H1 (cell line): ENCODE measurements at regions not wholly inside any gene's neighbourhood (a gene's known extent, or its start where the extent isn't known, plus 50 kb on each side); places are given as distances from the start of the nearest gene placed in this dataset.

Source experiments
- CTCF ChIA-PET: fragments of 300-600 bp; sonication (Branson Sonifier 250); formaldehyde crosslinking; loops from one replicate; lab custom pipeline; 2021; ENCODE audit not compliant: partially characterized antibody; lab: Charles Lee
- POLR2A ChIA-PET: fragments of 300-600 bp; sonication (Branson Sonifier 250); formaldehyde crosslinking; loops from one replicate; lab custom pipeline; 2021; ENCODE audit warnings: inconsistent platforms; ENCODE audit not compliant: partially characterized antibody; lab: Charles Lee
- DNase-seq, 2 experiments: peaks; one replicate each; pipeline versions ENCODE4 v3.0.0 to v3.0.0-alpha.2; 2010 to 2022; ENCODE audit warnings: low spot score in 2 of 2, low read depth in 1 of 2, mixed read lengths in 1 of 2
- FAIRE-seq: peaks from 2 replicates; lab custom pipeline; 2011; peaks lifted over from hg19 to GRCh38; lab: Jason Lieb, UNC
- H2AFZ ChIP-seq: 2 replicates; pipeline ENCODE4 v1.8.1; 2012; ENCODE audit warnings: low read length, inconsistent platforms
- H2AK5ac ChIP-seq: 2 replicates; pipeline ENCODE4 v1.6.1; 2013; ENCODE audit warnings: low read depth, low read length
- H2BK120ac ChIP-seq: replicated peaks from 2 replicates; pipeline ENCODE3; 2013; ENCODE audit warnings: low read depth, low read length, inconsistent platforms
- H2BK12ac ChIP-seq: 2 replicates; pipeline ENCODE4 v1.6.1; 2013; ENCODE audit warnings: low read depth, low read length
- H2BK15ac ChIP-seq: 2 replicates; pipeline ENCODE4 v1.6.1; 2013; ENCODE audit warnings: low read length
- H2BK20ac ChIP-seq: 2 replicates; pipeline ENCODE4 v1.6.1; 2013; ENCODE audit warnings: low read length
- H2BK5ac ChIP-seq: 2 replicates; pipeline ENCODE4 v1.6.1; 2013; ENCODE audit warnings: low read depth, low read length
- H3K14ac ChIP-seq: 2 replicates; pipeline ENCODE4 v1.6.1; 2013; ENCODE audit warnings: inconsistent platforms; ENCODE audit not compliant: insufficient read length
- H3K18ac ChIP-seq: 2 replicates; pipeline ENCODE4 v1.6.1; 2013; ENCODE audit warnings: low read length; ENCODE audit errors: extremely low read depth
- H3K23ac ChIP-seq: 2 replicates; pipeline ENCODE4 v1.6.1; 2013; ENCODE audit warnings: inconsistent platforms; ENCODE audit not compliant: insufficient read length
- H3K23me2 ChIP-seq: 2 replicates; pipeline ENCODE4 v1.6.1; 2013; ENCODE audit warnings: low read depth, low read length
- H3K27ac ChIP-seq: 2 replicates; pipeline ENCODE4 v1.6.1; 2011; ENCODE audit warnings: low read depth, low read length, inconsistent platforms
- H3K27me3 ChIP-seq, 4 experiments: replicated peaks in 1 of 4; 1 replicate in 1 of 4; 2 replicates in 3 of 4; pipeline versions ENCODE4 v1.6.1 to v1.8.1; 2011 to 2013; ENCODE audit warnings: low read length in 3 of 4, mild to moderate bottlenecking in 3 of 4, inconsistent platforms in 2 of 4, mixed read lengths in 2 of 4, moderate library complexity in 1 of 4; ENCODE audit not compliant: control insufficient read depth in 3 of 4, insufficient read depth in 3 of 4; ENCODE audit errors: extremely low read depth in 1 of 4
- H3K36me3 ChIP-seq, 4 experiments: 2 replicates each; pipeline versions ENCODE4 v1.6.1 to v1.8.1; 2011 to 2013; ENCODE audit warnings: mild to moderate bottlenecking in 4 of 4, low read length in 3 of 4, moderate library complexity in 2 of 4, control low read depth in 1 of 4, inconsistent platforms in 1 of 4; ENCODE audit not compliant: insufficient read depth in 4 of 4, control insufficient read depth in 2 of 4
- H3K4ac ChIP-seq: replicated peaks from 2 replicates; pipeline ENCODE3; 2013; ENCODE audit warnings: low read length, low read depth, mixed read lengths, inconsistent platforms; ENCODE audit not compliant: insufficient read length
- H3K4me1 ChIP-seq, 4 experiments: replicated peaks in 1 of 4; 1 replicate in 1 of 4; 2 replicates in 3 of 4; pipeline versions ENCODE4 v1.6.1 to v1.8.1; 2011 to 2013; ENCODE audit warnings: low read length in 3 of 4, inconsistent platforms in 2 of 4, mixed read lengths in 1 of 4; ENCODE audit not compliant: insufficient read depth in 4 of 4, control insufficient read depth in 3 of 4
- H3K4me2 ChIP-seq, 2 experiments: 2 replicates each; pipeline versions ENCODE4 v1.6.1 to v1.8.1; 2011 to 2013; ENCODE audit warnings: low read depth in 2 of 2, low read length in 2 of 2, control low read depth in 1 of 2, inconsistent platforms in 1 of 2, mild to moderate bottlenecking in 1 of 2; ENCODE audit not compliant: insufficient read depth in 1 of 2
- H3K4me3 ChIP-seq, 4 experiments: fragments of 200-600, 300-600 bp in 1 of 4; sonication (generic), shearing (Covaris generic), sonication (Bioruptor Twin) in 1 of 4; 2 replicates each; pipeline versions ENCODE4 v1.5.1 to v1.8.1; 2011 to 2016; ENCODE audit warnings: low read length in 4 of 4, low read depth in 3 of 4, control low read depth in 2 of 4, inconsistent platforms in 2 of 4, mild to moderate bottlenecking in 2 of 4, mixed read lengths in 1 of 4, moderate library complexity in 1 of 4; ENCODE audit not compliant: insufficient read depth in 2 of 4; ENCODE audit errors: extremely low read depth in 1 of 4
- H3K56ac ChIP-seq: replicated peaks from 2 replicates; pipeline ENCODE3; 2013; ENCODE audit warnings: low read depth, mild to moderate bottlenecking, mixed read lengths, low read length, inconsistent platforms; ENCODE audit not compliant: insufficient read length
- H3K79me1 ChIP-seq: 2 replicates; pipeline ENCODE4 v1.6.1; 2013; ENCODE audit warnings: low read depth, low read length, control low read depth
- H3K79me2 ChIP-seq, 2 experiments: 2 replicates each; pipeline versions ENCODE4 v1.6.1 to v1.8.1; 2012 to 2013; ENCODE audit warnings: low read length in 2 of 2, mild to moderate bottlenecking in 2 of 2, inconsistent platforms in 1 of 2; ENCODE audit not compliant: insufficient read depth in 2 of 2, control insufficient read depth in 1 of 2
- H3K9ac ChIP-seq, 4 experiments: replicated peaks in 1 of 4; 1 replicate in 1 of 4; 2 replicates in 3 of 4; pipeline versions ENCODE4 v1.6.1 to v1.8.1; 2011 to 2013; ENCODE audit warnings: low read depth in 3 of 4, low read length in 3 of 4, control low read depth in 2 of 4, mild to moderate bottlenecking in 2 of 4, moderate library complexity in 2 of 4, inconsistent platforms in 1 of 4; ENCODE audit errors: extremely low read depth in 1 of 4
- H3K9me3 ChIP-seq, 2 experiments: 2 replicates each; pipeline versions ENCODE4 v1.6.1 to v1.8.1; 2012 to 2013; ENCODE audit warnings: mild to moderate bottlenecking in 2 of 2, moderate library complexity in 2 of 2, control low read depth in 1 of 2, inconsistent platforms in 1 of 2, low read depth in 1 of 2, low read length in 1 of 2, mixed read lengths in 1 of 2; ENCODE audit not compliant: insufficient read depth in 2 of 2
- H4K20me1 ChIP-seq, 2 experiments: replicated peaks in 1 of 2; 2 replicates each; pipeline versions ENCODE3 to v1.8.1; 2011 to 2013; ENCODE audit warnings: inconsistent platforms in 2 of 2, low read length in 2 of 2, mild to moderate bottlenecking in 1 of 2; ENCODE audit not compliant: insufficient read depth in 2 of 2, control insufficient read depth in 1 of 2
- H4K5ac ChIP-seq: 2 replicates; pipeline ENCODE4 v1.6.1; 2013; ENCODE audit warnings: low read length, low read depth, mixed read lengths, inconsistent platforms; ENCODE audit not compliant: insufficient read length
- H4K8ac ChIP-seq: 2 replicates; pipeline ENCODE4 v1.8.0; 2013; ENCODE audit warnings: mild to moderate bottlenecking, moderate library complexity, low read length, inconsistent platforms; ENCODE audit not compliant: insufficient read depth; ENCODE audit errors: extremely low read depth
- H4K91ac ChIP-seq: replicated peaks from 2 replicates; pipeline ENCODE3; 2013; ENCODE audit warnings: low read length, mixed read lengths, inconsistent platforms; ENCODE audit not compliant: insufficient read length
- CBX8 ChIP-seq: fragments of 300-800, 300-1000 bp; sonication (generic); IDR thresholded peaks from 2 replicates; pipeline ENCODE4 v1.7.1; 2016; ENCODE audit warnings: low read depth, low read length, borderline replicate concordance
- CREB1 ChIP-seq: IDR thresholded peaks from 2 replicates; pipeline ENCODE4 v1.6.1; 2012; ENCODE audit warnings: inconsistent platforms
- EGR1 ChIP-seq: IDR thresholded peaks from 2 replicates; pipeline ENCODE4 v1.6.1; 2011; ENCODE audit warnings: low read depth, low read length, borderline replicate concordance
- PHF8 ChIP-seq: fragments of 200-600 bp; sonication (generic); conservative IDR thresholded peaks from 2 replicates; pipeline ENCODE4 v1.7.1; 2012; ENCODE audit warnings: low read depth, mild to moderate bottlenecking, inconsistent platforms, low read length, moderate library complexity
- RXRA ChIP-seq: IDR thresholded peaks from 2 replicates; pipeline ENCODE4 v1.6.1; 2011; ENCODE audit warnings: low read depth, mild to moderate bottlenecking, low read length, moderate library complexity; ENCODE audit not compliant: insufficient read depth
- SAP30 ChIP-seq: fragments of 300-600 bp; sonication (generic); IDR thresholded peaks from 2 replicates; pipeline ENCODE4 v1.7.1; 2012; ENCODE audit warnings: low read length, moderate library complexity, mild to moderate bottlenecking, inconsistent platforms; ENCODE audit not compliant: insufficient read depth, insufficient replicate concordance
- SIN3A ChIP-seq, 2 experiments: IDR thresholded peaks in 1 of 2; conservative IDR thresholded peaks in 1 of 2; 2 replicates each; pipeline ENCODE4 v1.6.1; 2011 to 2012; ENCODE audit warnings: low read length in 2 of 2, improper control_type of control experiment in 1 of 2, low read depth in 1 of 2, mild to moderate bottlenecking in 1 of 2
- SP2 ChIP-seq: IDR thresholded peaks from 2 replicates; pipeline ENCODE4 v1.6.1; 2012; ENCODE audit warnings: mild to moderate bottlenecking, low read length, inconsistent platforms
- TAF1 ChIP-seq: IDR thresholded peaks from 2 replicates; pipeline ENCODE4 v1.6.1; 2011; ENCODE audit warnings: mild to moderate bottlenecking, low read depth, low read length
- TBP ChIP-seq: IDR thresholded peaks from 2 replicates; pipeline ENCODE4 v1.6.1; 2011; ENCODE audit warnings: low read depth, low read length, improper control_type of control experiment
- YY1 ChIP-seq: IDR thresholded peaks from 2 replicates; pipeline ENCODE4 v1.6.1; 2011; ENCODE audit warnings: low read depth, mild to moderate bottlenecking, low read length
- whole genome bisulfite sequencing, 2 experiments: shearing (Covaris generic) in 1 of 2; methylation state at CpG; one replicate each; pipeline versions ENCODE4 v1.1.6 to v1.1.7; 2013 to 2015; ENCODE audit warnings: low lambda C conversion rate in 2 of 2, mixed read lengths in 2 of 2, inconsistent platforms in 1 of 2, low coverage in 1 of 2, missing lambda C conversion rate in 1 of 2; ENCODE audit not compliant: insufficient replicate concordance in 2 of 2, insufficient coverage in 1 of 2, insufficient read length in 1 of 2; ENCODE audit errors: extremely low coverage in 1 of 2, missing lambda C conversion rate in 1 of 2; 5-methylcytosine and 5-hydroxymethylcytosine counted together
- TF ChIP-seq, protein P1 (sequence below): IDR thresholded peaks from 2 replicates; pipeline ENCODE4 v1.6.1; 2012; ENCODE audit warnings: inconsistent platforms

DNA sequence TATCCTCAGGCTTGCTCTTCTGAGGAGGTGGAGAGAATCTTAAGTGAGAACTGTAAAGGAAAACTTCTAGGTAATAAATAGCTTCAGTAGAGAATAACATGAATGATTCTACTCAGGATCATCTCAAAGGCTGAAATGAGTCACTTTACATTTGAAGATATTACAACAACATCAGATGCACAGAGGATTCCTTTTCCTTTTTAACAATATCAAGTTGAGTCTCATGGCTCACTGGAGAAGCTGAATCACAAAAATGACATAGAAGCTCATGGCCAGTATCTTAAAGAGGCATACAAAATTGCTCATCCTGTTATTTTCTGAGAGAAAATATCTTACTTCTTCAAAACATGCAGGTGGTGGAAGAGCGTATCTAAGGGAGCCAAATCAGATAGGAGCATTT is 72.5 kb upstream of the EMCN start:
- no peaks in the 10 kb centered on the region for H3K27me3 ChIP-seq
- FAIRE-seq = no peak
- H3K56ac ChIP-seq = no peak overlapping the region
- no peak overlapping the region for H3K4me2 ChIP-seq
- no peak overlapping the region for H3K18ac ChIP-seq
- H3K79me2 ChIP-seq = no peaks in the 10 kb centered on the region
- no peaks in the 10 kb centered on the region for H3K23me2 ChIP-seq
- H3K36me3 ChIP-seq = no peaks in the 10 kb centered on the region
- H3K27ac ChIP-seq = no peak overlapping the region
- no peaks in the 10 kb centered on the region for H3K4me1 ChIP-seq
- POLR2A ChIA-PET = no interaction called here
- CTCF ChIA-PET = no interaction called here
- no peak overlapping the region for H2AK5ac ChIP-seq
- no peak overlapping the region for H3K23ac ChIP-seq
- H2BK120ac ChIP-seq = no peak overlapping the region
- no peak overlapping the region for H2BK5ac ChIP-seq
- no peak overlapping the region for H4K8ac ChIP-seq
- no peak for DNase-seq
- no peak overlapping the region for H4K5ac ChIP-seq
- no peak overlapping the region for H2AFZ ChIP-seq
- H3K79me1 ChIP-seq = no peaks in the 10 kb centered on the region
- no peak overlapping the region for H2BK15ac ChIP-seq
- H4K20me1 ChIP-seq = no peaks in the 10 kb centered on the region
- H3K4ac ChIP-seq = no peak overlapping the region
- no peak overlapping the region for H2BK20ac ChIP-seq
- H4K91ac ChIP-seq = no peak overlapping the region
- H3K9me3 ChIP-seq = no peaks in the 10 kb centered on the region
- no peak overlapping the region for H2BK12ac ChIP-seq
- no peak overlapping the region for H3K9ac ChIP-seq
- no peak overlapping the region for H3K14ac ChIP-seq
- 92% methylated on average over 1 of the region's 1 CpG; no CpG with 5 or more reads in 1 of the 2 experiments for WGBS, 2 experiments
- H3K4me3 ChIP-seq = no peak overlapping the region
- TF ChIP-seq SIN3A (conservative IDR thresholded peaks at IDR 0.05 in 1 of 2, IDR thresholded peaks at IDR 0.05 in 1 of 2; ENCODE audit: low read depth in 1 of 2, low read length in 2 of 2) (no peak), RXRA (no peak), CBX8 (no peak), SP2 (no peak), YY1 (no peak), TAF1 (no peak), CREB1 (no peak), SAP30 (no peak), EGR1 (no peak), TBP (no peak), PHF8 (no peak)
- TF ChIP-seq, protein P1, sequence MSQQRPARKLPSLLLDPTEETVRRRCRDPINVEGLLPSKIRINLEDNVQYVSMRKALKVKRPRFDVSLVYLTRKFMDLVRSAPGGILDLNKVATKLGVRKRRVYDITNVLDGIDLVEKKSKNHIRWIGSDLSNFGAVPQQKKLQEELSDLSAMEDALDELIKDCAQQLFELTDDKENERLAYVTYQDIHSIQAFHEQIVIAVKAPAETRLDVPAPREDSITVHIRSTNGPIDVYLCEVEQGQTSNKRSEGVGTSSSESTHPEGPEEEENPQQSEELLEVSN = no peak
